ENCODE measurements at regions not wholly inside any gene's neighbourhood (a gene's known extent, or its start where the extent isn't known, plus 50 kb on each side); places are given as distances from the start of the nearest gene placed in this dataset.

- Mint-ChIP-seq H3K27me3 (ENCODE audit: unreplicated experiment) (no peaks in the 10 kb centered on the region), H3K9me3 (ENCODE audit: unreplicated experiment) (no peaks in the 10 kb centered on the region), H3K4me1 (ENCODE audit: low read depth, unreplicated experiment) (peaks cover 6% of the 10 kb centered on the region), H3K36me3 (ENCODE audit: unreplicated experiment) (peaks cover 4% of the 10 kb centered on the region), H3K4me3 (ENCODE audit: unreplicated experiment) (no peak overlapping the region), H3K27ac (ENCODE audit: unreplicated experiment) (no peak overlapping the region)
- DNase-seq: no peak
- TF ChIP-seq, protein P1, sequence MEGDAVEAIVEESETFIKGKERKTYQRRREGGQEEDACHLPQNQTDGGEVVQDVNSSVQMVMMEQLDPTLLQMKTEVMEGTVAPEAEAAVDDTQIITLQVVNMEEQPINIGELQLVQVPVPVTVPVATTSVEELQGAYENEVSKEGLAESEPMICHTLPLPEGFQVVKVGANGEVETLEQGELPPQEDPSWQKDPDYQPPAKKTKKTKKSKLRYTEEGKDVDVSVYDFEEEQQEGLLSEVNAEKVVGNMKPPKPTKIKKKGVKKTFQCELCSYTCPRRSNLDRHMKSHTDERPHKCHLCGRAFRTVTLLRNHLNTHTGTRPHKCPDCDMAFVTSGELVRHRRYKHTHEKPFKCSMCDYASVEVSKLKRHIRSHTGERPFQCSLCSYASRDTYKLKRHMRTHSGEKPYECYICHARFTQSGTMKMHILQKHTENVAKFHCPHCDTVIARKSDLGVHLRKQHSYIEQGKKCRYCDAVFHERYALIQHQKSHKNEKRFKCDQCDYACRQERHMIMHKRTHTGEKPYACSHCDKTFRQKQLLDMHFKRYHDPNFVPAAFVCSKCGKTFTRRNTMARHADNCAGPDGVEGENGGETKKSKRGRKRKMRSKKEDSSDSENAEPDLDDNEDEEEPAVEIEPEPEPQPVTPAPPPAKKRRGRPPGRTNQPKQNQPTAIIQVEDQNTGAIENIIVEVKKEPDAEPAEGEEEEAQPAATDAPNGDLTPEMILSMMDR (IDR thresholded peaks at IDR 0.05; ENCODE audit: partially characterized antibody, unreplicated experiment): no peak
Observed at GRCh38 chr6:23327621-23328020, 758.3 kb downstream of the HDGFL1 start.

GRCh38 chr6:23329086-23329485 lies 759.7 kb downstream of the HDGFL1 start:
- no peak overlapping the region for H3K27ac Mint-ChIP-seq (ENCODE audit: unreplicated experiment)
- H3K9me3 Mint-ChIP-seq (ENCODE audit: unreplicated experiment): no peaks in the 10 kb centered on the region
- no peaks in the 10 kb centered on the region for H3K27me3 Mint-ChIP-seq (ENCODE audit: unreplicated experiment)
- H3K36me3 Mint-ChIP-seq (ENCODE audit: unreplicated experiment): peaks cover 4% of the 10 kb centered on the region
- peaks cover 6% of the 10 kb centered on the region for H3K4me1 Mint-ChIP-seq (ENCODE audit: low read depth, unreplicated experiment)
- no peak overlapping the region for H3K4me3 Mint-ChIP-seq (ENCODE audit: unreplicated experiment)
- DNase-seq: no peak
- TF ChIP-seq, protein P1 (IDR thresholded peaks at IDR 0.05; ENCODE audit: partially characterized antibody, unreplicated experiment): no peak

- no peak overlapping the region for H3K4me3 Mint-ChIP-seq (ENCODE audit: unreplicated experiment)
- no peak overlapping the region for H3K27ac Mint-ChIP-seq (ENCODE audit: unreplicated experiment)
- no peaks in the 10 kb centered on the region for H3K9me3 Mint-ChIP-seq (ENCODE audit: unreplicated experiment)
- peaks cover 4% of the 10 kb centered on the region for H3K36me3 Mint-ChIP-seq (ENCODE audit: unreplicated experiment)
- TF ChIP-seq, protein P1 (IDR thresholded peaks at IDR 0.05; ENCODE audit: partially characterized antibody, unreplicated experiment): no peak
- H3K4me1 Mint-ChIP-seq (ENCODE audit: low read depth, unreplicated experiment): peaks cover 6% of the 10 kb centered on the region
- DNase-seq: no peak
- no peaks in the 10 kb centered on the region for H3K27me3 Mint-ChIP-seq (ENCODE audit: unreplicated experiment)
Observed at GRCh38 chr6:23330632-23331031, 761.3 kb downstream of the HDGFL1 start.

GRCh38 chr6:23334360-23334759 lies 765.0 kb downstream of the HDGFL1 start:
- TF ChIP-seq, protein P1 (IDR thresholded peaks at IDR 0.05; ENCODE audit: partially characterized antibody, unreplicated experiment): no peak
- Mint-ChIP-seq H3K36me3 (ENCODE audit: unreplicated experiment) (no peaks in the 10 kb centered on the region), H3K9me3 (ENCODE audit: unreplicated experiment) (peaks cover 3% of the 10 kb centered on the region), H3K27ac (ENCODE audit: unreplicated experiment) (no peak overlapping the region), H3K4me1 (ENCODE audit: low read depth, unreplicated experiment) (peaks cover 4% of the 10 kb centered on the region), H3K27me3 (ENCODE audit: unreplicated experiment) (no peaks in the 10 kb centered on the region), H3K4me3 (ENCODE audit: unreplicated experiment) (no peak overlapping the region)
- DNase-seq: no peak

DNA sequence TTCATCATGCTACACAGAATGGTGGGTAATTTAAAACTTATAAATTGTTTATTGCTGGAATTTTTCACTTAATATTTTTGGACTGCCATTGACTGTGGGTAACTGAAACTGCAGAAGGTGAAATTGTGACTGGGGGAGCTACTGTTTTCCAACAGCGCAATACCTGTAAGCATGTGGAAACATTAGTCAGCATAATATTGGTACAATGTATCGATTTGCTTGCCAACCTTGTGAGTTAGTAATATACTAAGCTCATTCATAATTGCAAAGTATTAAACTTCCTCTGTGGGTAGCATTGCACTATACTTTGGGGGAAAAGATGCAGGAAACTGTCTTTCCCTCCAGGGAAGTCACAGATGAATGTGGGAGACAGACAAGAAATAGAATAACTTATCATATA lies 766.5 kb downstream of the HDGFL1 start:
- H3K36me3 Mint-ChIP-seq (ENCODE audit: unreplicated experiment): no peaks in the 10 kb centered on the region
- DNase-seq: no peak
- no peak overlapping the region for H3K4me3 Mint-ChIP-seq (ENCODE audit: unreplicated experiment)
- H3K27ac Mint-ChIP-seq (ENCODE audit: unreplicated experiment): no peak overlapping the region
- H3K27me3 Mint-ChIP-seq (ENCODE audit: unreplicated experiment): no peaks in the 10 kb centered on the region
- H3K4me1 Mint-ChIP-seq (ENCODE audit: low read depth, unreplicated experiment): no peaks in the 10 kb centered on the region
- TF ChIP-seq, protein P1 (IDR thresholded peaks at IDR 0.05; ENCODE audit: partially characterized antibody, unreplicated experiment): no peak
- peaks cover 3% of the 10 kb centered on the region for H3K9me3 Mint-ChIP-seq (ENCODE audit: unreplicated experiment)
